Progenitor cell of endocrine pancreas (in vitro differentiated cells): ENCODE measurements at regions not wholly inside any gene's neighbourhood (a gene's known extent, or its start where the extent isn't known, plus 50 kb on each side); places are given as distances from the start of the nearest gene placed in this dataset.

Experiments
- DNase-seq: peaks from one replicate; pipeline ENCODE4 v3.0.0; 2021; ENCODE audit warnings: low spot score; ENCODE audit not compliant: unreplicated experiment
- H3K27ac Mint-ChIP-seq: 2 replicates; pipeline ENCODE4 v1.8.0; 2021; ENCODE audit warnings: mild to moderate bottlenecking, moderate library complexity, mixed read lengths
- H3K27me3 Mint-ChIP-seq: 2 replicates; pipeline ENCODE4 v1.8.0; 2021; ENCODE audit warnings: mixed read lengths
- H3K36me3 Mint-ChIP-seq: 2 replicates; pipeline ENCODE4 v1.8.0; 2022; ENCODE audit warnings: mixed read lengths; ENCODE audit not compliant: insufficient read depth
- H3K4me1 Mint-ChIP-seq: 2 replicates; pipeline ENCODE4 v1.8.0; 2021; ENCODE audit warnings: low read depth, mixed read lengths
- H3K4me3 Mint-ChIP-seq: 2 replicates; pipeline ENCODE4 v1.8.0; 2021; ENCODE audit warnings: low read depth, mild to moderate bottlenecking, moderate library complexity, mixed read lengths
- H3K9me3 Mint-ChIP-seq: 2 replicates; pipeline ENCODE4 v1.8.0; 2021; ENCODE audit warnings: low read depth, mixed read lengths
- CTCF ChIP-seq: fragments of 200-600 bp; sonication (generic); IDR thresholded peaks from one replicate; pipeline ENCODE4 v1.5.0; 2021; ENCODE audit warnings: antibody characterized with exemption, mild to moderate bottlenecking; ENCODE audit not compliant: unreplicated experiment

GRCh38 chr4:58477513-58477912, 1367.3 kb upstream of the IGFBP7 start:
- no peak for TF ChIP-seq CTCF
- DNase-seq = no peak
- H3K4me1 Mint-ChIP-seq = peaks cover 2% of the 10 kb centered on the region

GRCh38 chr4:58475097-58475496, 1364.9 kb upstream of the IGFBP7 start:
- H3K27ac Mint-ChIP-seq = no peak overlapping the region

More at GRCh38 chr4:58477513-58477912, 1367.3 kb upstream of the IGFBP7 start:
- Mint-ChIP-seq H3K36me3 (no peaks in the 10 kb centered on the region), H3K27ac (no peak overlapping the region), H3K27me3 (no peaks in the 10 kb centered on the region), H3K9me3 (peaks cover 5% of the 10 kb centered on the region), H3K4me3 (no peak overlapping the region)

GRCh38 chr4:58465031-58465430, 1354.8 kb upstream of the IGFBP7 start:
- TF ChIP-seq CTCF = no peak
- Mint-ChIP-seq H3K27ac (no peak overlapping the region), H3K27me3 (no peaks in the 10 kb centered on the region), H3K4me3 (no peak overlapping the region), H3K9me3 (peaks cover 12% of the 10 kb centered on the region), H3K36me3 (no peaks in the 10 kb centered on the region), H3K4me1 (no peaks in the 10 kb centered on the region)
- no peak for DNase-seq

More at GRCh38 chr4:58475097-58475496, 1364.9 kb upstream of the IGFBP7 start:
- H3K36me3 Mint-ChIP-seq = no peaks in the 10 kb centered on the region
- H3K4me3 Mint-ChIP-seq = no peak overlapping the region
- H3K9me3 Mint-ChIP-seq = peaks cover 5% of the 10 kb centered on the region
- H3K27me3 Mint-ChIP-seq = no peaks in the 10 kb centered on the region
- no peak for DNase-seq
- no peaks in the 10 kb centered on the region for H3K4me1 Mint-ChIP-seq
- TF ChIP-seq CTCF = no peak

- TF ChIP-seq CTCF = no peak
- no peaks in the 10 kb centered on the region for H3K4me1 Mint-ChIP-seq
- no peak overlapping the region for H3K4me3 Mint-ChIP-seq
- no peaks in the 10 kb centered on the region for H3K9me3 Mint-ChIP-seq
- H3K27me3 Mint-ChIP-seq = no peaks in the 10 kb centered on the region
- no peak for DNase-seq
- H3K36me3 Mint-ChIP-seq = no peaks in the 10 kb centered on the region
- no peak overlapping the region for H3K27ac Mint-ChIP-seq
Measured at GRCh38 chr4:58456727-58457384, 1346.7 kb upstream of the IGFBP7 start.

GRCh38 chr4:58453956-58454355, 1343.8 kb upstream of the IGFBP7 start:
- Mint-ChIP-seq H3K4me1 (peaks cover 8% of the 10 kb centered on the region), H3K27ac (no peak overlapping the region), H3K4me3 (no peak overlapping the region), H3K36me3 (no peaks in the 10 kb centered on the region), H3K27me3 (no peaks in the 10 kb centered on the region), H3K9me3 (peaks cover 3% of the 10 kb centered on the region)
- TF ChIP-seq CTCF = no peak
- no peak for DNase-seq
